ENCODE measurements at regions not wholly inside any gene's neighbourhood (a gene's known extent, or its start where the extent isn't known, plus 50 kb on each side); places are given as distances from the start of the nearest gene placed in this dataset.

DNA sequence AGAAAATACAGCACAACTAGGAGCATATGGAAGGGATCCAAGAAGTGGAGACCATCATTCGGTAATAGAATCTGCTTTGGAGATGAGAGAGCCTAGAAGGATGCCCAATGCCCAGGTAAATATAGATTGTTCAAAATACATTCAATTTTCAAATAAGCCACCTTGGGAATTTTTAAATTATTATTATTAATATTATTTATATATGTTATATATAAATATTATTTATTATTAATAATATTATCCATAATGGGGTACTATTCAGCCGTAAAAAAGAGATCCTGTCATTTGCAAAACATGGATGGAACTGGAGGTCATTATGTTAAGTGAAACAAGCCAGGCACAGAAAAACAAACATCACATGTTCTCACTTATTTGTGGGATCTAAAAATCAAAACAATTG lies 127.8 kb upstream of the NDUFV2 start:
- WGBS, 5 donors: 41 to 77% (median 67%) methylated on average over 2 of the region's 2 CpGs
- intact Hi-C loops (cut with DNase I; ENCODE audit: low total_unique reads): no loop called here
- peak overlapping the region in 1 of 5 donors; percentile 43 for H3K27ac ChIP-seq
- no peak for DNase-seq
- no peak overlapping the region for H3K4me3 ChIP-seq
- H3K4me1 ChIP-seq: peaks cover 0 to 9% (median 0%) of the 10 kb centered on the region in 4 donors
- no peaks in the 10 kb centered on the region for H3K9me3 ChIP-seq
- no peaks in the 10 kb centered on the region for H3K36me3 ChIP-seq
- TF ChIP-seq EP300 (IDR thresholded peaks at IDR 0.05) (no peak), POLR2AphosphoS5 (IDR thresholded peaks at IDR 0.05) (no peak), POLR2A (IDR thresholded peaks at IDR 0.05) (no peak)
- TF ChIP-seq, protein P1, sequence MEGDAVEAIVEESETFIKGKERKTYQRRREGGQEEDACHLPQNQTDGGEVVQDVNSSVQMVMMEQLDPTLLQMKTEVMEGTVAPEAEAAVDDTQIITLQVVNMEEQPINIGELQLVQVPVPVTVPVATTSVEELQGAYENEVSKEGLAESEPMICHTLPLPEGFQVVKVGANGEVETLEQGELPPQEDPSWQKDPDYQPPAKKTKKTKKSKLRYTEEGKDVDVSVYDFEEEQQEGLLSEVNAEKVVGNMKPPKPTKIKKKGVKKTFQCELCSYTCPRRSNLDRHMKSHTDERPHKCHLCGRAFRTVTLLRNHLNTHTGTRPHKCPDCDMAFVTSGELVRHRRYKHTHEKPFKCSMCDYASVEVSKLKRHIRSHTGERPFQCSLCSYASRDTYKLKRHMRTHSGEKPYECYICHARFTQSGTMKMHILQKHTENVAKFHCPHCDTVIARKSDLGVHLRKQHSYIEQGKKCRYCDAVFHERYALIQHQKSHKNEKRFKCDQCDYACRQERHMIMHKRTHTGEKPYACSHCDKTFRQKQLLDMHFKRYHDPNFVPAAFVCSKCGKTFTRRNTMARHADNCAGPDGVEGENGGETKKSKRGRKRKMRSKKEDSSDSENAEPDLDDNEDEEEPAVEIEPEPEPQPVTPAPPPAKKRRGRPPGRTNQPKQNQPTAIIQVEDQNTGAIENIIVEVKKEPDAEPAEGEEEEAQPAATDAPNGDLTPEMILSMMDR (IDR thresholded peaks at IDR 0.05): no peak
- H3K27me3 ChIP-seq: no peaks in the 10 kb centered on the region

DNA sequence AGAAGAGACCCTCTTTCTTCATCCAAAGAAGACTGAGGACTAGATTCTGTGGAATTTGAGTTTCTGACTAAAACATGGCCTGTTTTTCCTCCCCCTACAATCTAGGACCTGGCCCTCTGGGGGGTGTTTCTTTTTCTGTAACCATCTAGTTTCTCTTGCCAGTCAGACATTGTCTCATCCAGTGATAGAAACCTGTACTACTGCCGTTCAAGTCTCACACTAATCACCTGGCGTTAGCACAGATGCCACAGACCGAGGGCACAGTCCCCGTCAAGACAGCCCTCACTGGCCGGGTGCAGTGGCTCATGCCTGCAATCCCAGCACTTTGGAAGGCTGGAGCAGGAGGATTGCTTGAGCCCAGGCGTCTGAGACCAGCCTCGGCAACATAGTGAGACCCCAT lies 126.9 kb upstream of the NDUFV2 start:
- H3K27ac ChIP-seq: no peak overlapping the region
- intact Hi-C loops (cut with DNase I; ENCODE audit: low total_unique reads): no loop called here

DNA sequence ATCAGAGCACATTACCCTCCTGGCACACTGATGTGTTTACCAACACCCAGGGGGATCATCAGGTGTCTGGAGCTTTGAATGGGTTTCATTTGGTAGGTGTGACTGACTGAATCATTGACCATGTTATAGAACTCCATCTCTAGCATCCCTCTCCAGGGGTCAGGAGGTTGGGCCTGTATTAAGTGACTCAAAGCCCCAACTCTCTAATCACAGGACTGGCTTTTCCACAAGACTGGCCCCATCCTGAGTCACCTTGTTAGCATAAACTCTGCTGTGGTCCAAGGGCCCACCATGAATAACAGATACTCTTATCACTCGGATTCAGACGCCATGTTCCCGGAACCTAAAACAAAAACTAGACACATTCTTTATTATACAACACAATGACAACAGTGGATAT lies 125.9 kb upstream of the NDUFV2 start:
- no peaks in the 10 kb centered on the region for H3K9me3 ChIP-seq
- no peak for DNase-seq
- TF ChIP-seq, protein P1 (IDR thresholded peaks at IDR 0.05): no peak
- TF ChIP-seq POLR2A (IDR thresholded peaks at IDR 0.05) (no peak), EP300 (IDR thresholded peaks at IDR 0.05) (no peak), POLR2AphosphoS5 (IDR thresholded peaks at IDR 0.05) (no peak)
- intact Hi-C loops (cut with DNase I; ENCODE audit: low total_unique reads): no loop called here
- H3K4me1 ChIP-seq: peaks cover 0 to 17% (median 0%) of the 10 kb centered on the region in 4 donors
- H3K4me3 ChIP-seq: no peak overlapping the region
- no peaks in the 10 kb centered on the region for H3K36me3 ChIP-seq
- 82 to 99% (median 94%) methylated on average over 3 of the region's 3 CpGs for WGBS, 5 donors
- H3K27ac ChIP-seq: no peak overlapping the region
- H3K27me3 ChIP-seq: no peaks in the 10 kb centered on the region

More for the DNA sequence above, 126.9 kb upstream of the NDUFV2 start:
- Histone ChIP-seq H3K9me3 (no peaks in the 10 kb centered on the region), H3K36me3 (no peaks in the 10 kb centered on the region), H3K27me3 (no peaks in the 10 kb centered on the region), H3K4me3 (no peak overlapping the region), H3K4me1 (peaks cover 0 to 11% (median 0%) of the 10 kb centered on the region in 4 donors)
- TF ChIP-seq, protein P1 (IDR thresholded peaks at IDR 0.05): no peak
- TF ChIP-seq EP300 (IDR thresholded peaks at IDR 0.05): no peak
- TF ChIP-seq POLR2A (IDR thresholded peaks at IDR 0.05): no peak
- no peak for TF ChIP-seq POLR2AphosphoS5 (IDR thresholded peaks at IDR 0.05)
- no peak for DNase-seq
- WGBS, 5 donors: 69 to 84% (median 73%) methylated on average over 7 of the region's 7 CpGs

DNA sequence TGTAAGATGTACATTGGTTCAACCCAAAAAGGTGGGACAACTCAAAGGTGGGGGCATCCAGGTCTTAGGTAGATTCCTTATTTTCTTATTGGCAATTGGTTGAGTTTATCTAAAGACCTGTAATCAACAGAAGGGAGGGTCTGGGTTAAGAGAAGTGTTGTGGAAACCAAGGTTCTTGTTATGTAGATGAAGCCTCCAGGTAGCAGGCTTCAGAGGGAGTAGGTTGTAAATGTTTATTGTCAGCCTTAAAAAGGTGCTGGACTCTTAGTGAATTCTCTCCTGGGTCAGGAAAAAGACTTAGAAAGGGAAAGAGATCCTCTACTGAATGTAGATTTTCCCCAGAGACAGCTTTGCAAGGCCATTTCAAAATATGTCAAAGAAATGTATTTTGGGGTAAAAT lies 125.3 kb upstream of the NDUFV2 start:
- DNase-seq: no peak
- Histone ChIP-seq H3K27ac (no peak overlapping the region), H3K4me3 (no peak overlapping the region), H3K9me3 (no peaks in the 10 kb centered on the region), H3K36me3 (no peaks in the 10 kb centered on the region), H3K27me3 (no peaks in the 10 kb centered on the region), H3K4me1 (peaks cover 0 to 20% (median 0%) of the 10 kb centered on the region in 4 donors)
- intact Hi-C loops (cut with DNase I; ENCODE audit: low total_unique reads): no loop called here
- TF ChIP-seq EP300 (IDR thresholded peaks at IDR 0.05) (no peak), POLR2A (IDR thresholded peaks at IDR 0.05) (no peak), POLR2AphosphoS5 (IDR thresholded peaks at IDR 0.05) (no peak)
- TF ChIP-seq, protein P1 (IDR thresholded peaks at IDR 0.05): no peak
